Neural cell (in vitro differentiated cells): ENCODE measurements at regions not wholly inside any gene's neighbourhood (a gene's known extent, or its start where the extent isn't known, plus 50 kb on each side); places are given as distances from the start of the nearest gene placed in this dataset.

Experiments
- H2AFZ ChIP-seq: fragments of 200-600, 300-800 bp; sonication (generic), shearing (Covaris generic); 2 replicates; pipeline ENCODE4 v1.6.0; 2014; ENCODE audit warnings: low read depth, mild to moderate bottlenecking, antibody characterized with exemption, low read length, moderate library complexity
- H3F3A ChIP-seq: fragments of 200-600 bp; shearing (Covaris generic); 2 replicates; pipeline ENCODE4 v1.6.1; 2016; ENCODE audit warnings: mild to moderate bottlenecking, moderate library complexity, mixed read lengths, antibody characterized with exemption, low read length; ENCODE audit not compliant: insufficient read depth, poor library complexity, severe bottlenecking
- H3K27ac ChIP-seq: fragments of 200-600, 300-800 bp; sonication (generic), shearing (Covaris generic); 2 replicates; pipeline ENCODE4 v1.5.1; 2014; ENCODE audit warnings: mild to moderate bottlenecking, low read length, moderate library complexity
- H3K27me3 ChIP-seq: fragments of 300-800, 200-600 bp; sonication (generic), shearing (Covaris generic); 2 replicates; pipeline ENCODE4 v1.6.0; 2014; ENCODE audit warnings: mild to moderate bottlenecking, low read depth, low read length, moderate library complexity; ENCODE audit not compliant: insufficient read depth
- H3K36me3 ChIP-seq: fragments of 300-800, 200-600 bp; sonication (generic), shearing (Covaris generic); 2 replicates; pipeline ENCODE4 v1.5.1; 2014; ENCODE audit warnings: mild to moderate bottlenecking, antibody characterized with exemption, low read length, moderate library complexity; ENCODE audit not compliant: insufficient read depth
- H3K4me2 ChIP-seq: fragments of 300-800, 200-600 bp; sonication (generic), shearing (Covaris generic); 2 replicates; pipeline ENCODE4 v1.6.0; 2014; ENCODE audit warnings: mild to moderate bottlenecking, low read length
- H3K4me3 ChIP-seq: fragments of 300-800, 200-600 bp; sonication (generic), shearing (Covaris generic); 2 replicates; pipeline ENCODE4 v1.5.1; 2014; ENCODE audit warnings: mild to moderate bottlenecking, low read length, moderate library complexity
- H3K79me2 ChIP-seq: fragments of 200-600 bp; shearing (Covaris generic); replicated peaks from 2 replicates; pipeline ENCODE4 v1.6.0; 2014; ENCODE audit warnings: mild to moderate bottlenecking, low read length, moderate library complexity; ENCODE audit not compliant: insufficient read depth
- H3K9ac ChIP-seq: fragments of 300-800, 200-600 bp; sonication (generic), shearing (Covaris generic); 2 replicates; pipeline ENCODE4 v1.6.1; 2016; ENCODE audit warnings: mild to moderate bottlenecking, low read length, mixed read lengths
- H3K9me2 ChIP-seq: fragments of 200-600 bp; shearing (Covaris generic); 2 replicates; pipeline ENCODE4 v1.6.1; 2016; ENCODE audit warnings: mild to moderate bottlenecking, low read length, mixed read lengths; ENCODE audit not compliant: insufficient read depth
- H3K9me3 ChIP-seq: fragments of 200-600, 300-800 bp; sonication (generic), shearing (Covaris generic); 2 replicates; pipeline ENCODE4 v1.6.1; 2016; ENCODE audit warnings: mild to moderate bottlenecking, mixed run types, low read length, moderate library complexity, mixed read lengths
- H4K20me1 ChIP-seq: fragments of 200-600 bp; shearing (Covaris generic); 2 replicates; pipeline ENCODE4 v1.6.1; 2016; ENCODE audit warnings: mild to moderate bottlenecking, mixed run types; ENCODE audit not compliant: insufficient read depth
- EP300 ChIP-seq: fragments of 450-650 bp; conservative IDR thresholded peaks from 2 replicates; pipeline ENCODE4 v1.6.1; 2014; ENCODE audit warnings: antibody characterized with exemption, mild to moderate bottlenecking, moderate library complexity; ENCODE audit not compliant: poor library complexity, severe bottlenecking
- EZH2 ChIP-seq: fragments of 200-600, 300-800 bp; shearing (Covaris generic), sonication (generic); IDR thresholded peaks from 2 replicates; pipeline ENCODE4 v1.6.1; 2014; ENCODE audit warnings: antibody characterized with exemption, low read length, borderline replicate concordance, mild to moderate bottlenecking; ENCODE audit not compliant: insufficient read depth, poor library complexity, severe bottlenecking
- MXI1 ChIP-seq: fragments of 450-650 bp; conservative IDR thresholded peaks from 2 replicates; pipeline ENCODE4 v1.6.1; 2014; ENCODE audit warnings: antibody characterized with exemption, mild to moderate bottlenecking; ENCODE audit not compliant: poor library complexity, severe bottlenecking
- POLR2AphosphoS5 ChIP-seq: IDR thresholded peaks from 2 replicates; pipeline ENCODE4 v1.6.1; 2012
- RAD21 ChIP-seq: fragments of 450-650 bp; conservative IDR thresholded peaks from 2 replicates; pipeline ENCODE4 v1.6.1; 2014; ENCODE audit warnings: antibody characterized with exemption, mild to moderate bottlenecking, moderate library complexity
- REST ChIP-seq: IDR thresholded peaks from 2 replicates; pipeline ENCODE4 v1.6.1; 2012; ENCODE audit warnings: borderline replicate concordance
- SMC3 ChIP-seq: fragments of 450-650 bp; conservative IDR thresholded peaks from 2 replicates; pipeline ENCODE4 v1.6.1; 2014; ENCODE audit warnings: antibody characterized with exemption, mild to moderate bottlenecking, moderate library complexity; ENCODE audit not compliant: poor library complexity
- TAF1 ChIP-seq: IDR thresholded peaks from 2 replicates; pipeline ENCODE4 v1.6.1; 2012; ENCODE audit warnings: low read depth
- TF ChIP-seq, protein P1 (sequence below): fragments of 450-650 bp; IDR thresholded peaks from 2 replicates; pipeline ENCODE4 v1.5.1; 2014; ENCODE audit warnings: antibody characterized with exemption, mild to moderate bottlenecking, moderate library complexity; ENCODE audit not compliant: poor library complexity, severe bottlenecking

DNA sequence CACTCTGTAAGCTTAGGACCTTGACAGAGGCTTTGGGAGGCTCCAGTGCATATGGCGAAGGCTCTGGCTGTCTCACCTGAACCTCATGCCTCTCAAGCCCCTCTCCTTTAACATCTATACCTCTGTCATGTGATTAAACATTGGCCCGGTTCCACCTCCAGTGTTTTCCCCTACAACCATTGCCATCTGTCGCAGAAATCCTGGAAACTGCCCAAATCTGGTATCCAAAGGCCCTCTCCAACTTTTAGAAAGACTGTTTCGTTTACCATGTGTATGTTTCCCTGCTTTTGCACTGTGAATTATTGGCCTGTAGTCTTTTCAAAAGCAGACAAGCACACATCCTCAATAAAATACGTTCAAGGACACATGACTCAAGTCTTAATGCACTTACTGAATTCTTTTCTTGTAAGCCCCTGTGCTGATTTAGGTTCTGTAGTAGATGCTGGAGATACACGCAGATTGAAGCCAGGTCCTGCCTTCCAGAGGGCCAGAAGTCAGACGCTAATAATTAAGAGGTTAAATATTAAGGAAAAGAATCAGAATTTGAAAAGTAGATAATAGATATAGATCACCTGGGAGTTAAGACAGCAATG, 386.4 kb upstream of the SLC14A2 start:
- Histone ChIP-seq H2AFZ (no peak overlapping the region), H3K9me3 (no peaks in the 10 kb centered on the region), H3K9ac (no peak overlapping the region), H3F3A (no peaks in the 10 kb centered on the region), H3K27me3 (no peaks in the 10 kb centered on the region), H3K79me2 (no peaks in the 10 kb centered on the region), H4K20me1 (no peaks in the 10 kb centered on the region), H3K4me2 (no peak overlapping the region), H3K4me3 (no peak overlapping the region), H3K27ac (no peak overlapping the region), H3K36me3 (no peaks in the 10 kb centered on the region), H3K9me2 (no peaks in the 10 kb centered on the region)
- TF ChIP-seq REST (no peak), SMC3 (no peak), EP300 (no peak), MXI1 (no peak), RAD21 (no peak), EZH2 (no peak), POLR2AphosphoS5 (no peak), TAF1 (no peak)
- TF ChIP-seq, protein P1, sequence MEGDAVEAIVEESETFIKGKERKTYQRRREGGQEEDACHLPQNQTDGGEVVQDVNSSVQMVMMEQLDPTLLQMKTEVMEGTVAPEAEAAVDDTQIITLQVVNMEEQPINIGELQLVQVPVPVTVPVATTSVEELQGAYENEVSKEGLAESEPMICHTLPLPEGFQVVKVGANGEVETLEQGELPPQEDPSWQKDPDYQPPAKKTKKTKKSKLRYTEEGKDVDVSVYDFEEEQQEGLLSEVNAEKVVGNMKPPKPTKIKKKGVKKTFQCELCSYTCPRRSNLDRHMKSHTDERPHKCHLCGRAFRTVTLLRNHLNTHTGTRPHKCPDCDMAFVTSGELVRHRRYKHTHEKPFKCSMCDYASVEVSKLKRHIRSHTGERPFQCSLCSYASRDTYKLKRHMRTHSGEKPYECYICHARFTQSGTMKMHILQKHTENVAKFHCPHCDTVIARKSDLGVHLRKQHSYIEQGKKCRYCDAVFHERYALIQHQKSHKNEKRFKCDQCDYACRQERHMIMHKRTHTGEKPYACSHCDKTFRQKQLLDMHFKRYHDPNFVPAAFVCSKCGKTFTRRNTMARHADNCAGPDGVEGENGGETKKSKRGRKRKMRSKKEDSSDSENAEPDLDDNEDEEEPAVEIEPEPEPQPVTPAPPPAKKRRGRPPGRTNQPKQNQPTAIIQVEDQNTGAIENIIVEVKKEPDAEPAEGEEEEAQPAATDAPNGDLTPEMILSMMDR = no peak

DNA sequence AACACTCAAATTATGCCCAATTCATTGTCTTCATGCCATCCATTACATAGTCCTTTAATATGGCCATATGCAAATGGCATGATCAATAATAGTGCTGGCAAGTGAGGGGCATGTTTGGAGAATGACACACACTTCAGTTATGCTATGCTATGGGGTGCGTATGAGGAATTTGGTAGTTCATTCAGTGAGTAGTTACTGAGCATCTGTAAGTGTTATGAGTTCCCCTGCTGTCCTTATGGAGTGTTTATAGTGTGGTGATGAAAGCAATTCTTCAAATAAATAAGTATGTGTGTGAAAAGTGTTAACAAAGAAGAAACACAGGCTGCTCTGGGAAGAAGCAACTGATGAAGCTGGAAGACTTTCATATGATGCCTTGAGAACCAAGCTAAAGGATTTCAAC, 383.7 kb upstream of the SLC14A2 start:
- H3K4me3 ChIP-seq = no peak overlapping the region
- H3K79me2 ChIP-seq = no peaks in the 10 kb centered on the region
- H3K9me2 ChIP-seq = no peaks in the 10 kb centered on the region
- H3K9ac ChIP-seq = no peak overlapping the region
- no peak for TF ChIP-seq RAD21
- TF ChIP-seq EZH2 = no peak
- TF ChIP-seq, protein P1 = no peak
- no peak for TF ChIP-seq EP300
- no peak for TF ChIP-seq TAF1
- no peak overlapping the region for H3K27ac ChIP-seq
- no peak overlapping the region for H2AFZ ChIP-seq
- H3K9me3 ChIP-seq = no peaks in the 10 kb centered on the region
- no peaks in the 10 kb centered on the region for H4K20me1 ChIP-seq
- no peaks in the 10 kb centered on the region for H3F3A ChIP-seq
- no peak overlapping the region for H3K4me2 ChIP-seq
- no peaks in the 10 kb centered on the region for H3K36me3 ChIP-seq
- no peaks in the 10 kb centered on the region for H3K27me3 ChIP-seq
